Germinal center (tissue), 1 donor: ENCODE measurements at regions not wholly inside any gene's neighbourhood (a gene's known extent, or its start where the extent isn't known, plus 50 kb on each side); places are given as distances from the start of the nearest gene placed in this dataset.

Experiments used
- DNase-seq: peaks from one replicate; pipeline ENCODE4 v3.0.0; 2012; ENCODE audit warnings: mixed read lengths, low spot score

DNA sequence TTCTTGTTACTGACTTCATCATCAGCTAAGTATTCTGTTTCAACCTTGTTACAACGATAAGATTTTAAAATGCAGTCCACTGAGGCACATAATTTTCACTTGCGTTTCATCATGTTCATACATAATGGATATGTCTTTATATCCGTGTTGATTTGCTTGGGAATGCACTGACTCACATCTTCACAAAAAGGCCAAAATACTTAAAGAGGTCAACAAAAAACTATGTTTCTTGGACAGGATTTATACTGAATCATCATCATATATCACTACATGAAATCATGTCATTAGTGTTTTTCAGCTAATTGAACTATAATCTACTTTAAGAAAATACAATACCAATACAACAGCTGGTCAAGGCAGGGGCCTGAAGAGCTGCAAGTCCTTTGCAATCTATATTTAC lies 324.5 kb upstream of the KLF6 start:
- no peak for DNase-seq

DNA sequence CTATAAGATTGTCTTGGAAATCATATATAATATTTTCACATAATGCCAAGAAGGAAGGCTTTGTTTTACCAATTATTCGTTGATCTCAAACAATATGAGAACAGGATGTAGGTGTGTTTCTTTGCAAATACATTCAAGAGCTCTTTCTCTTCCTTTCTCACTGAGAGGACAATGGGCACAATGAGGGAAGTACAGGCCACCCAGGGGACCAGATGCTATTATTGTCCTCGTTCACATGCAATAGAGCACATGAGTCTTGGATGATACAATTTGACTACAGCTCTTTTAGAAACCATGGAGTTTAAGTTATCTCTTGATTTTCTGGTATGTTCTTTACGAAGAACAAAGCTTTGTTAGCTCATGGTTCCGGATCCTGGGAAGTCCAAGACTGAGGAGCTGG lies 323.7 kb upstream of the KLF6 start:
- no peak for DNase-seq

DNA sequence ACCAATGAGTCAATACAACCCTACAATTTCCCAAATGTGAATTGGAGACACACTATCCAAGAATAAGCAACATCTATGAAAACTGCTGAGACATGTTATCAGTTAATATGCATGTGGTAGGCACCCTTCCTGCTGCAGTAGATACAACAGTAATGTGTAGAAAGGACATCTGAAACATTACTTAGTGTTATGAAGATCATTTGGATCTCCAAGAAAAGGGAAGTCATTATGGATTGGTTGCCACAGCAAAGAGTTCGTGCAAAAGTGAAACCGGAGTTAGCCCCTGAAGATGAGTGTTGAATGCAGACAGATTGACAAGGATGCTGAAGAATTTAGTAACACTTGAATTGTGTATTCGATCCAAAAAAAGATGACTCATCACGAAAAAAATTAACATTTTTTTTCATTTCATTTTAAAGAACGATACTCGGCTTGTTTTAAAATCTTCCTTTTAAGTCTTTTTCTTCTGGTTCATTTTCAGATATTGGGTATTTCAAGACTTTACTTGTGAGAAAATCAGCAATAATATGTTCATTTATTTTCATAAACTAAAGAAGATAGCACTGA lies 322.4 kb upstream of the KLF6 start:
- no peak for DNase-seq

DNA sequence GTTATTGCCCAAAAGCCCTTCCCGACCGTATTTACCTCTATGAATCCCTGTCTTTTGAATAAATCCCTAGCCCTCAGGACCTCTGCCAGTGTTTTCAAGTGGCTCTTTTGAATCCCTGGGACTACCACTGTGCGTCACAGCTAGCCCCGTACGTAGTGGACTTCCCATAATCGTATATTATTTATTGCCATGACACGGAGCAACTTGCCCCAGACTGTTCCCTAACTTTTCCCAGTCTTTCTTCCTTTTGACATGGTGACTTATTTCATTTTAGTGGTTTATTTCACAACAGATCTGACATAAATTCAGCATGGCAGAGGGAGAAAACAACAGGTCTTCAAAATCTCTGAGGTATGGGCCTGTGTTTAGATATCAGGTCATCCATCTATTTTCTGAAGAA lies 318.6 kb upstream of the KLF6 start:
- no peak for DNase-seq

DNA sequence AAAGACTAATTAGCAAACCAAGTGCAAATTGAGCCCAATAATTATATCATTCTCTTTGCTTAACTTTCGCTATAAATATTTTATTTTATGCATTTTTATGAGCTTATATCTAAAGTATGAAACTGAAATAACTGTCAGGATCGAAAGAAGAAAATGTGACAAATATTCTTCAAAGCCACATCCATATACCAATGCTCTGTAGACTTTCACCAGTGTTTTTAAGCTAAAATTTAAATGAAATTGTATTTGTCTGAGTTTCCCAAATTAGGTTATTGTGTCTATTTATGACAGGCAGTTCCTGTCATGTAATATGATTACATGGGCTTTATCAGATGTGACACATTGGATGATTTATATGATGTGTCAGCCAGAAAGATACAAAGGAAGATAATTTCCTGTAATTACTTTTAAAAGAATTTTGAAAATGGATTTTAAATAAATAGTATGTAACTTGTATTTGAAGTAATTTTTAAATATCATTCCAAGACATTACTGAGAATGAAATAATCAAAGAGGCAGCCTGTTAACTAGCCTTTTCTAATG lies 317.9 kb upstream of the KLF6 start:
- no peak for DNase-seq

DNA sequence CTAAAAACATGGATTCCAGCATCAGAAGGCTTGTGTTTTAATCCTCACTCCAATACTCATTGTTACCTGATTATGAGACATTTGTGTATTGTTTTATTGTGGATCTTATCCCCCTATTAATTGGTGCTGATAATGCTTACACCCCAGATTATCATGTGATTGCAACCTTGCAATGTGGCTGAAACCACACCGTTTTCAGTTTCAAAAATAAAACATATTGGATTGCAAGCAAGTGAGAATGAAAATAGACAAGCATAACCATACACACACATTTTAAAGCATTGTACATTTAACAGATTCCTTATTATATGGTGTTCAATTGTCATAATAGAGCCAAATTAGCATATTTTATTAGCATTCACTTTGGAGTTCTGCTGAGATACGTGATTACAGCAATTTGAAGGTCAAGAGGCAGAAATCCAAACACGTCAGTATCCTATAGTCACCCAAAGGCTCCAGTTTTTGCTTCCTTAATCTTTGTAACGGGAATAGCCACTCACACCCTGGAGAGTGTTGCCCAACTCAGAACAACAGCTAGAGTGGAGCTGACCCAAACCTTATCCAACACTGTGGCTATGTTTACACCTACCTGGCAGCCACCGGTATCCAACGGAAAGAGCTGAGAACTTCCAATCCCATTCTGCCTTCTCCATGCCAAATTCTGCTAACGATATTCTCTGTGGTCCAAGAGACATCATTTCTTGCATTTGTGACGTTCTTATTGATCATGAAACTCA lies 317.1 kb upstream of the KLF6 start:
- no peak for DNase-seq

DNA sequence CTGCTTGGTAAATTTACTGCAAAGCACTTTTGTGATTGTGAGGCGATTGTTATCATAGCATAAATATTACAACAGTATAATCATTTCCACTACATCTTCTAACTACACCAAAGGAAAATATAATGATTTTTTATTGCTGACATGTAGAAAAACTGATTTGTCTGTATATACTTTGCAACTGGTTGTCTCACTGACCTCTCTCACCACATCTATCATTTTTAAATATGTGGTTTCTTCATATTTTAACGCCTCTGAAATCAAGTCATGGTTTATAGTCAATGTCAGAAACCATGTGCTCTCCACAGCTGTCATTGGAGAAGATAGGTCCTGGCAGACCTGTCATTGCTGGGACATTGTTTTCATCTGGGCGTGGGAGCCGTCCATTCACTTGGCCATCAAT lies 315.4 kb upstream of the KLF6 start:
- no peak for DNase-seq

DNA sequence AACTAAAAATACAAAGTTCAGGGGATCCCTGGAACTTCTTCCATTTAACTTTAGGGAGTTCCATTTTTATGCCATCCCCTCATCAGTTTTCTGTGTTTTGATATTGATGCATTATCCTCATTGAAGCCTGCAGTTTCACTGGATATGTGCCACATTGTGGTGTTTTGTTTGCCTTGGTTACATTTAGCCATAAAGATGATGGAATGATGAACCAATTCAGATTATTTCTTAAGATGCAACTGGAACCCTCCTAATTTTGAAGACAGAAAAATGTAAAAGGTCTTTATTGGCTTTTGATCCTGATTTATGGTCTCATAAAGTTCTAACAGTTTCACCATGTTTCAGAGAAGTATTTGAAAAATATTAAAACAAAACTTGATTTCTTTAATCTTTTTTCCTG lies 314.2 kb upstream of the KLF6 start:
- DNase-seq, result no peak

DNA sequence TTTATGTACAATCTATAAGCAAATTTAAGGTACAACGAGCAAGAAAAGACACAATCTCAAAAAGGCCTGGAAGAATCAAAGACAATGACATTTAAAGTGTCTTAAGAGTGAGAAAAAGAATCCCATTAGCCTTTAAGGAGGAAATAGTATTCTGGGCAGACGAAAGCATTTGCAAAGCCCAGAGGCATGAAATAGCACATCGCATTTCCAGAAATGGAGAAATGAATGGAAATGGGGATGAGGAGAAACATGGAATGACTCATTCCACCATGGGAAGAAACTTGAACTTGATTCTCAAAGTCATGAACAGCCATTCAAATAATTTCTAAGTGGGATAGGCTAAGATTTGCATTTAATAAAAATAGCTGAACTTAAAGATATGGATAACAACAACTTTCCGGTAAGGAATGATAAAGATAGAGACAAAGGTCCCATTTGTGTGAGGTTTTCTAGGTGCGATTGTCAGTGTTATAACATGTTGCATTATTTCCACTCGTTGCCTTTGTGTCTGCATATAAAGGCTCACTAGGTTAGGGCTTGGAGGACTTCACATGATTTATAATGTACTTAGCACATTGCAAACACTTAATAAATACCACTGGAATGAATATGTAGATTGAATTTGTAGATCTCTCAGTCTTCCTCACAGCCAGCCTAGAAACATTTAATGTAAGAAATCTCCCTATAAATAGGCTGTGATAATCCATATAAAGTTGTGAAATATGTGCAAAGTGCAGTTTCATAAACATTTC lies 310.3 kb upstream of the KLF6 start:
- DNase-seq, result no peak

DNA sequence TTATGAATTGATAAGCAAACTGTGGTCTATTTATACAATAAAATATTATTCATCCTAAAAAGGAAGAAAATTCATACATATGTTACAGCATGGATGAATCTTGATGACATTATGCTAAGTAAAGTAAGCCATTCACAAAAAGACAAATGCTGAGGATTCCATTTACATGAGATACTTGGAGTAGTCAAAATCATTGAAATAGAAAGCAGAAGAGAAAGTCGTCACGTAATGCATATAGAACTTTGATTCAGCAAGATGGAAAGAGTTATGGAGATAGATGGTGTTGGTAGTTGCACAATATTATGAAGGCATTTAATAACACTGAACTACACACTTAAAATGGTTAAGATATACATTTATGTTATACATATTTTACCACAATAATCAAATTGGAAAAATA lies 309.7 kb upstream of the KLF6 start:
- no peak for DNase-seq

DNA sequence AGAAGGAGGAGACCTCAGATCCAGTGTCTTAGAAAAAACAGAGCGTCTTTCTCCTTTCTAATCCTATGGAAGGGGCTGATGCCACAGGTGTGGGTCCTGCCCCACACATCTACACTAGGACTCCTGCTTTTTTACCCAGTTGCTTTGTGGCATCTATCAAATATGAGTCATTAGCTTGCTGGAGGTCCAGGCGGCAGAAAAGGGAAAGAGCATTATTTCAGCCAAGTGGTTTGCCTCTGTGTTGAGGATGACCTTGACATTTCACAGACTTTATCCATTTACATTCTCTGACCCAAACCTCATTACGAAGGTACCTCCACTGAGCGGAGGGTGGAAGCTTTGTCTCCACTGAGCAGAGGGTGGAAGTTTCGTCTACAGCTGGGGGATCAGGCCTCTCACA lies 308.4 kb upstream of the KLF6 start:
- no peak for DNase-seq

DNA sequence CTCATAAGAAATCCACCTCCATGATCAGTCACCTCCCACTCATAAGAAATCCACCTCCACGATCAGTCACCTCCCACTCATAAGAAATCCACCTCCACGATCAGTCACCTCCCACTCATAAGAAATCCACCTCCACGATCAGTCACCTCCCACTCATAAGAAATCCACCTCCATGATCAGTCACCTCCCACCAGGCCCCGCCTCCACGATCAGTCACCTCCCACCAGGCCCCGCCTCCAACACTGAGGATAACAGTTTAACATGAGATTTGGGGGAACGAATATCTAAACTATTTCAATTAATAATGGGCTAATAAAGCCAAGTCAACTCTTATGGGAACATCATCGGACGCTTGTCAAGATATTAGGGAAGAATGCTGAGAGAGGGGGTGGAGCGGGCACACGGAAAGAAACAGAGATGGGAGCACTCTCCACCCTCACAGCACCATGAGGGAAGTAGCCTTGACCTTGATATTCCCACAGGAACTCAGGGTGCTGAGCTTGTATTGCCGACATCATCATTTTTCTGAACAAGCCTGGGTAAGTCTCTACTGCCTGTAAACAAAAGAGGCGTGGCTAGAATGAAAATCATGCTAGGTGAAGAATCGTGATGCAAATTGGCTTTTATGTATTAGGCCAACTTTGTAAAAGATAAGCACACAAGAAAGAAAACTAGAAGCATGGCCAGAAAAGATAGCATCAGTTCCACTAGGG lies 303.5 kb upstream of the KLF6 start:
- DNase-seq, result no peak

DNA sequence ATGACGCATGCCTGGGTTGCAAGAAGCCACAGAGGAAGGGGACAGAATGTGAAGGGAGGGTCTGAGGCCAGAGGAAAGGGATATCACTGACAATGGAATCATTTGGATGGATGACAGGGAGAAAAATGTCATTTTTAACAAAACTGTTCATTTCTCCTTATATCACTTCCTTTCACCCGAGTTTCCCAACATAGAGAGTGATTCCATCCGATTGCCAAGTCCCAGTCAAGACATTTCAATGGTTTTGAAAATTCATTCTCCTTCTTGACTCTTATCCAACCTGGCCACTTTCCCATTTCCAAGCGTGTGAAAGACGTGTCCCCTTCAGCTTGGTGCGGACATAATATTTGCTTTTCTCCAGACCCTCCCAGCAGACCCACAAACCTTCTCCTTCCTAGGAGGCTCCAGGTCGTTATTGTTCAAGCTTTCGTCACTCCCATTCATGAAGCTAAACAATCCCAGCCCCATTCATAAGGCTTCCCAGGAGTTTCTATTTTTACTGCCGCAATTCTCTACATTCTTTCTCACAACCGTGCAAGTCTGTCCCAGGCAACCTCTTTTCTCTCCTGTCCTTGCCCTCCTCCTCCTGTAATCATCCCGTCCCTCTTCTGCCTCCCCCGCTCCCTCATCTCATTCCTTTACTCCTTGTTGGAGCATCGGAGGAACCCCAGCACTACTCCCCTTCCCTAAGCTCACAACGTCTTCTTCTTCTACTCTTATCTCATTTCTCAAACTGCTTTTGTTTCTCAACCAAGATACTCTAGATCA lies 301.3 kb upstream of the KLF6 start:
- no peak for DNase-seq

DNA sequence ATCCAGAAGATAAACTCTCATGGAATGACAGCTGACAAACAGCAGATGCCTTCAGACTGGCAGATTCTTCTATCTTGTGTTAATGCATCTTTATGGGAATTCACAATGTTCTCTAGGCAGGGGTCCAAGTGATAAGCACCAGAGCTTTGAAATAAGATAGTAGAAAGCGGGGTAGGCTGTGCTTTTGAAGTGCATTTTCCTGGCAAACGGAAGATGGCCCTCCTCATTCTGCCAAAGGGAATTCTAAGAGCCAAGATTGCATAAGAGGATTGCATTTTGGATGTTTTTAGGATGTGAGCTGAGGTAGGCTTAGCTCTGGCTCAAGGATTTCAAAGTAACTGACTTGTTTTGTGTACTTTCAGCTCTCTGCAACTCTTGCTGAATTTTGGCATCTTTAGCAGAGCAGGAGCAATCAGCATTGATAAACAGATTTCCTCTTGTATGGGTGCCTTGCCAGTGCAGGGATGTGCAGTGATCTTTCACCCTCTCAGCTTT lies 298.5 kb upstream of the KLF6 start:
- DNase-seq, result no peak

DNA sequence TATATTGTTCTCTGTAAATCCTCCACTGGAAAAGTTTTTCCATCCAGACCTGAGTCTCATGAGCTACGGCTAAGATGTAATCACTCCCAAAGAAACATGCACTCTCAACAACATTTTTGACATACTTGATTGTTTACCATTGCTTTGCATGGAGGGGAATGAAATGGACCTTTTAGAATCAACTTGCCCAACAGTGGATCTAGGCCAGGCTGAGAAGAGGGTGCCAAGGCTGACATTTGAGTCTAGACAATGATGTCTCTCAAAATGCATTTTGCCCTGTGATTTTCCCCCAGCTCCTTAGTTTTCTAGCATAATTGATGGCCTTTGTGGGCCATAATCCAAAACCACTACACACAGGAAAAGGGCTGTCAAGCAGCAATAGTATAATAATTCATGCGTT lies 297.9 kb upstream of the KLF6 start:
- DNase-seq, result no peak

DNA sequence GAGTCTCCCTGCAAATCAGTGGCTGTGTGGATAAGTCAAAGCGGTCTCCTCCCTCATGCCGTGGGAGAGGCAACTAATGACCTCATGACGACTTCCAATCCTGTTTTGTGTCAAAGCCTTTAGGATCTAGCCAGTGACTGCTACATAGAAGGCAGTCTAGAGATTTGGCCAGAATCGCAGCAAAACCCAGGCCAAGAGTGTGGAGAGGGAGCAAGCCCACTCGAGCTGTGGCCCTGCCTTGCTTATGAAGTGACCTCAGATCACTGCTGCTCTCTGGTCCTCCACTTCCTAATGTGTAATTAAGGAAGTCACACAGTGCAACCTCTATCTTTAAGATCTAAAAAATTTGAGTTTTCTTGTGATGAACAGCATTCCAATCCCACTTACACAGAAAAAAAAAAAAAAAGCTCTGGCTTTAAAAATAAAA lies 296.7 kb upstream of the KLF6 start:
- no peak for DNase-seq

DNA sequence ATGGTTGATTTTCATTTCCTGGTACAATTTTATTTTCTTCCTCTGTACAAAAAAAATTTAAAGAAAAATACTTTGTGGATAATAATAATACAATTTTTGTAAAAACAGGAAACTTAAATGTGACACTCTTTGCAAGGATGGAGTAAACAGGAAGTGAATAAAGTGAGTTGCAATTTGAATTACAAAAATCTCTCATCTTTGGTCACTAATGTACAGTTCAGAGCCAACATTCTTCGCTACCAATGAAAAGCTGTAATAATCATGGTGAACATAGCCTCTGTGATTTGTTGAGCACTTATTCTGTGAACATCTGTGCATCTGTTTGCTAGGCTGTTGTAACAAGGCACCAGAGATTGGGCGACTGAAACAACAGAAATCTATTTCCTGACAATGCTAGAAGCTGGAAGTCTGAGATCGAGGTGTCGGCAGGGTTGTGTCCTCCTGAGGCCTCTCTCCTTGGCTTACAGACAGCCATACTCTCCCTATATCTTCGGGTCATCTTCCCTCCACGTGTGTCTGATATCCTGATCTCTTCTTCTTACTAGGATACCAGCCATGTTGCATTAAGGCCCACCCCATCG lies 295.3 kb upstream of the KLF6 start:
- no peak for DNase-seq

DNA sequence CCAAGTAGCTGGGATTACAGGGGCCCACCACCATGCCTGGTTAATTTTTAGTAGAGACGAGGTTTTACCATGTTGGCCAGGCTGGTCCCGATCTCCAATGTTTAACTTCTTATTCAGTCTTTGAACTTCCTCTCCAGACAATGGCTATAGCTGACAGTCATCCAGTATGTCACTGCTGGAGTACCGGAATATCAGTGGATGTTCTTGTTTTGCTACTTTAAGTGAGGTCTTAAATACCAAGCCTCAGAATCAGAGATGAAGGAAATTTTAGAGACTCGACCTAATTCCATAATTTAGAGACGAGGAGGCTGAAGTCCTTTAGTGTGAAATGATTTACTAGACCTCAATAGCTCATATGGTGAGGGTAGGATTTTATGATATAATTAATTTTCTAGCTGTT lies 294.8 kb upstream of the KLF6 start:
- DNase-seq, result no peak

DNA sequence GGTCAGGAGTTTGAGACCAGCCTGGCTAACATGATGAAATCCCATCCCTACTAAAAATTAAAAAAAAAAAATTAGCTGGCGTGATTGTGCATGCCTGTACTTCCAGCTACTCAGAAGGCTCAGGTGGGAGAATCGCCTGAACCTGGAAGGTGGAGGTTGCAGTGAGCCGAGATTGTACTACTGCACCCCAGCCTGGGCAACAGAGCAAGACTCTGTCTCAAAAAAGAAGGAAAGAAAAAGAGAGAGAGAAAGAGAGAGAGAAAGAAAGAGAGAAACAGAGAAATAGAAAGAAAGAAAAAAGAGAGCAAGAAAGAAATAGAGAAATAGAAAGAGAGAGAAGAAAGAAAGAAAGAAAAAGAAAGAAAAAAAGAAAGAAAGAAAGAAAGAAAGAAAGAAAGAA lies 292.8 kb upstream of the KLF6 start:
- DNase-seq, result no peak

DNA sequence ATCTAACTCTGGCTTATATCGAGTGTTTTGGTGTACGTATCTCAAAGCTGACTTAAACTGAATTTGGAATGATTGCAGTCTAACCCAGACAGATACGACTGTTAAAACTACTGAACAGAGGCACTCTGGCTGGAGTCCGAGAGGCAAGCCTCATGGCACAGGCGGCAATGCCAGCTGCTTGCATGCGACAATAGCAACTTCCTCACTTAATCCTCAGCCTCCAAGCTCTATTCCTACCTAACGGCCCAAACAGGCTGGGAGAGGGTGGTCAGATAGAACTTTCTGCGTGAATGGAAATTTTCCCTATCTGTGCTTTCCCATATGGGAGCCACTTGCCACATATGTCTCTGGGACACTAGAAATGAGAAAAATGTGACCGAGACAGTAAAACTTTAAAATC lies 292.0 kb upstream of the KLF6 start:
- no peak for DNase-seq

DNA sequence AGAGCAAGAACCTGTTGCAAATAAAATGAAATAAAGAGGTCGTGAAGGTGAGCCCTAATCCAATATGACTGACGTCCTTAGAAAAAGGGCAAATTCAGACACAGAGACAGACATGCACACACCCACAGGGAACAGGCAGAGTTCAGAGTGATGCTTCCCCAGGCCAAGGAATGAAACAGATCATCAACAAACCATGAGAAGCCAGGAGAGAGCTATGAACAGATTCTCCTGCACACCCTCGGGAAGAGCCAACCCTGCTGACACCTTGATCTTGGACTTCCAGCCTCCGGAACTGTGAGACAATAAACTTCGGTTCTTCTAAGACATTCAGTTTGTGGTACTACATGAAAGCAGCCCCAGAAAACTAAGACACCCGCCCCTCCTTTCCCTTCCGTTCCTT lies 290.4 kb upstream of the KLF6 start:
- DNase-seq, result no peak
